ENCODE measurements at regions not wholly inside any gene's neighbourhood (a gene's known extent, or its start where the extent isn't known, plus 50 kb on each side); places are given as distances from the start of the nearest gene placed in this dataset.

DNA sequence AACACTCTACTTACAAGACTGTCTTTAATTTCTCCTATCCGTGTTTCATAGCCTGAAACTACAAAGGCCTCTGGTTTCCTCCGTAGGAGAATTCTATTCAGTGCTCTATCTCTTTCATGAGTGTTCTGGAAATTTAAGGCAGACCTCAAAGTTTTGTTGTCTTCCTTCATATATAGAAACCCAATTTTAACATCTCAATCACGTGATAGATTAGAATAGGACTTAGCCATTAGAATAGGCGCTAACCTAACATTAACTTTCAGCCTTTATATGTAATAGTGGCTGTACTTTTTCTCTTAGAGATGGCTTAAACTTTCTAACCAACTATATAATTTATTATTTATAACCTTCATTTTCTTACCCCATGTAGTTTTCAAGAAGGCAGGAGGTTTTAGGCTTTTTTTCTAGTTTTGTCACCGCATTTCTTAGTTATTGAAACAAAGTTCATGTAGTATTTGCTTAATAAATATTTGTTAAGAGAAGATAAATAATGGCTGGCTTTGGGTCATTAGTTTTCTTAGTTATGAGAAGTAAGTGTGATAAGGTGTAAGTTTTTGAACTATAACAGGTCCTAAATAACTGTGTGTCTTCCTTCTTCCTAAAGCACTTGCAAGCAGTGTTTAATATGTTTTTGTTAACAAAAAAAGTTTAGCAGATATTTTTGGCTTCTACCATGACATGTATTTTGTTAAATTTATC is 1504.6 kb upstream of the ADGRL3 start:
- TF ChIP-seq, protein P1, sequence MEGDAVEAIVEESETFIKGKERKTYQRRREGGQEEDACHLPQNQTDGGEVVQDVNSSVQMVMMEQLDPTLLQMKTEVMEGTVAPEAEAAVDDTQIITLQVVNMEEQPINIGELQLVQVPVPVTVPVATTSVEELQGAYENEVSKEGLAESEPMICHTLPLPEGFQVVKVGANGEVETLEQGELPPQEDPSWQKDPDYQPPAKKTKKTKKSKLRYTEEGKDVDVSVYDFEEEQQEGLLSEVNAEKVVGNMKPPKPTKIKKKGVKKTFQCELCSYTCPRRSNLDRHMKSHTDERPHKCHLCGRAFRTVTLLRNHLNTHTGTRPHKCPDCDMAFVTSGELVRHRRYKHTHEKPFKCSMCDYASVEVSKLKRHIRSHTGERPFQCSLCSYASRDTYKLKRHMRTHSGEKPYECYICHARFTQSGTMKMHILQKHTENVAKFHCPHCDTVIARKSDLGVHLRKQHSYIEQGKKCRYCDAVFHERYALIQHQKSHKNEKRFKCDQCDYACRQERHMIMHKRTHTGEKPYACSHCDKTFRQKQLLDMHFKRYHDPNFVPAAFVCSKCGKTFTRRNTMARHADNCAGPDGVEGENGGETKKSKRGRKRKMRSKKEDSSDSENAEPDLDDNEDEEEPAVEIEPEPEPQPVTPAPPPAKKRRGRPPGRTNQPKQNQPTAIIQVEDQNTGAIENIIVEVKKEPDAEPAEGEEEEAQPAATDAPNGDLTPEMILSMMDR (IDR thresholded peaks at IDR 0.05), result no peak

DNA sequence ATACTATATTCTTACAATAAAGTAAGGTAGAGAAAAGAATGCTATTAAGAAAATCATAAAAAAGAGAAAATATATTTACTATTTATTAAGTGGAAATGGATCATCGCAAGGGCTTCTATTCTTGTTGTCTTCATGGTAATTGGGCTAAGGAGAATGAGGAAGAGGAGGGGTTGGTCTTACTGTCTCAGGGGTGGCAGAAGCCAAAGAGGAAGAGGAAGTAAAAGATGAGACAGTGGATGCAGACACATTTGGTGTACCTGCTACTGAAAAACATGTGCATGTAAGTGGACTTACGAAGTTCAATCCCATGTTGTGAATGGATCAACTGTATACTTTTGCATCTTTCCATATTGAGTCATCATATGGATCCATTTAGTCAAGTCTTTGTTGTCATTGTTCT is 1502.1 kb upstream of the ADGRL3 start:
- TF ChIP-seq, protein P1 (IDR thresholded peaks at IDR 0.05), result no peak

DNA sequence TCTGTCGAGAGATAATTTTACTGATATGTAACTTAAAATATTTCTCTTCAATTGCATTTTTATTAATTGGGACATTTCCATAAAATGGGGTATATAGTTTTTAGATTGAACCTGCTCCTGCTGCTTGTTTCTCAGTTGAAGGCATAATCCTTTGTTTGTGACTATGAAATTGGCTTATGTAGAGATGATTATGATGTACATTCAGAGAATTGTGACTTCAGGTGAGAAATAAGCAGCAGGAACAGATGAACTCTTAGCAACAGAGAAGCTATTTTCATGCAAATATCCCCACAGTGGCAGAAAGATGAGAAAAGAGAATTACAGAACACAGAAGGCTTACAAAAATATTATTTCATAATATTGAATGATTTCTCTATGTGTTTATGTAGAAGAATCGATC is 1499.5 kb upstream of the ADGRL3 start:
- TF ChIP-seq, protein P1 (IDR thresholded peaks at IDR 0.05), result no peak

DNA sequence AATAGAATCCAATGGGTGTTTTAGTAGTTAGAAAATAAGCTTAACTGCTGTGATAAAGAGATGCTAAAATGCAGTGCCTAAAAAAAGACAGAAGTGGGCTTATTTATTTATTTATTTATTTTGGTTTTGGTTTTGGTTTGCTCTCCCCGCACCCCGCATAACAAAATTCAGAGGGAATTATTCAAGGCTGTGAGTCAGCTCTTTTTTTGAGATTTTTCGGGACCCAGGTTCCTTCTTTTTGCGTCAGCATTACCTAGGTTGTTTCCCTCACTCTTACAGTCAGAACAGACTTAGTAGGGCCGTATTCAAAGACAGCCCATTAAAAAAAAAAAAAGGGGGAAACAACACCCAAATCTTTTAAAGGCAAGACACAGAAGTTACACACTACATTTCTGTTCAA is 1495.5 kb upstream of the ADGRL3 start:
- TF ChIP-seq, protein P1 (IDR thresholded peaks at IDR 0.05), result no peak

DNA sequence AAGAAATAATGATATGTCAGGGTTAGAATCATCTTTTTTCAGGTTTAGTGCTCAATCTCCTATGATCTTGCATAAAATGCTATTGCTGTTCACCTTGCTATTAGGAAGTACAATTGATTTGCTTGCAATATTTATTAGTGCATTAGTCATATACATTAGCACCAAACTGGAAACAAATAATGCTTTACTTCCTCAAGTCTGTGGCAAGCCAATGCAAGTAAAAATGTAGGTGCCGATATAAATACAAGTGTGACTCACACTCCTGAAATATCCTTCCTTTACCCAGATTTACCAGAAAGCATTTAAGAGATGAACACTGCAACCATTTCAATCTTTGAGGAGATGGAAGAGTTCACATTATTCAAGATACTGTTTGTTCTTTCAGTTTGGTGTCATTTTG is 1487.7 kb upstream of the ADGRL3 start:
- TF ChIP-seq, protein P1 (IDR thresholded peaks at IDR 0.05), result no peak

DNA sequence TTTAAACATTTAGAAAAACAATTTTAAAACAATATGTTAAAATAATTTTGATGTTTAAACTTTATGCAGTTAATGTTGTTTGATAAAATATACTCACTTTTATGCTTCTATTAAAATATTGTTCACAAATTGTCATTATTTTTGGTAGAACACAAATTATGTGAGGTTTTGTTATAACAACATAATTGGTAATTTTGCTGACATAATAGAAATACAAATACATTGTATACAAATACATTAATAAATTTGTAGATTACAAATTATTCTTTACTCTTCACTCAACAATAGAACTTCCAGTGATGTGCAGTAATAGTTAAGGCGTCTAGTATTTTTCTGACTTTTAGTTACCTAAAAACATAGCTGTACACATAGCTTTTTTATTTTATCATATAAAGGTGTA is 1472.4 kb upstream of the ADGRL3 start:
- TF ChIP-seq, protein P1 (IDR thresholded peaks at IDR 0.05), result no peak

DNA sequence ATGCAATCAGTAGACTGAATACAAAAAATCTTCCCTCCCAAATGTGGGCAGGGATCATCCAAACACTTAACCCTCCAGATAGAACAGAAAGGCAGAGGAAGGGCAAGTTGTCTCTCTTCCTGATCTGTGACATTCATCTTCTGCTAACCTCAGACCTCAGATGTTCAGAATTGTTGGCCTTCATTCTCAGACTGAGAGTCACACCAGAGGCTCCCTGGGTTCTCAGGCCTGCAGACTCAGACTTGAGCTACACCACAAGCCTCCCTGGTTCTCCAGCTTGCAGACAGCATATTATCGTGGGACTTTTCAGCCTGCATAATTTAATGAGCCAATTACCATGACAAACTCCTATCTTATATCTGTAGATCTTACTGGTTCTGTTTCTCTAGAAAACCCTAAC is 1471.6 kb upstream of the ADGRL3 start:
- TF ChIP-seq, protein P1 (IDR thresholded peaks at IDR 0.05), result no peak

DNA sequence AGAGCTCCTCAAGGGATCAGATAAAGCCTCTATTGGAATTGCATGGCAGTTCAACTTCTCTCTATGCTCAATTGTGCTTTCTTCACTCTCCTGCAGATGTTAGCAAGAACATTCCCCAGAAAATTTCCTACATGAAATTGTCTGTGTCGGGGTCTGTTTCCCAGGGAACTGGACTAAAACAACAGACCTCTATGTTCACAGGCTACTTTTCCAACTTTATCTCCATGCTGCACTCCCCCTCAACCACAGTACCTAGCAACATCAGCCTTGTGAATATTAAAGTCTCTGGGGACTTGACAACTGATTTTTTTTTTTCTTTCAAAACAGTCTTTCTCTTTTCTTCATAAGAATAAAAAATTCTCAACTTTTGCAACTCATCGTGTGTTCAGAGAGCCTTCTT is 1470.8 kb upstream of the ADGRL3 start:
- TF ChIP-seq, protein P1 (IDR thresholded peaks at IDR 0.05), result no peak
